Mesendoderm (in vitro differentiated cells): ENCODE measurements at regions not wholly inside any gene's neighbourhood (a gene's known extent, or its start where the extent isn't known, plus 50 kb on each side); places are given as distances from the start of the nearest gene placed in this dataset.
A peak's percentile ranks its signal among the peaks of the same experiment; 100 is the strongest.

Source experiments
- DNase-seq: peaks from one replicate; pipeline ENCODE4 v3.0.0; 2013
- H2AK5ac ChIP-seq: 2 replicates; pipeline ENCODE4 v1.6.1; 2013; ENCODE audit warnings: low read length, inconsistent platforms
- H2BK120ac ChIP-seq: 2 replicates; pipeline ENCODE4 v1.6.1; 2013; ENCODE audit warnings: low read depth, mild to moderate bottlenecking, low read length, moderate library complexity, mixed read lengths
- H2BK15ac ChIP-seq: replicated peaks from 2 replicates; pipeline ENCODE4 v1.6.1; 2013; ENCODE audit warnings: low read depth, mild to moderate bottlenecking, moderate library complexity
- H2BK5ac ChIP-seq: 2 replicates; pipeline ENCODE4 v1.6.1; 2013; ENCODE audit warnings: low read length, inconsistent platforms
- H3K18ac ChIP-seq: 2 replicates; pipeline ENCODE4 v1.6.1; 2013; ENCODE audit warnings: mild to moderate bottlenecking, low read length, mixed read lengths
- H3K23ac ChIP-seq: one replicate; pipeline ENCODE4 v1.6.1; 2013; ENCODE audit warnings: low read length
- H3K27ac ChIP-seq: 2 replicates; pipeline ENCODE4 v1.5.1; 2013; ENCODE audit warnings: low read depth, mild to moderate bottlenecking, inconsistent platforms, low read length, moderate library complexity
- H3K27me3 ChIP-seq: 2 replicates; pipeline ENCODE4 v1.6.1; 2013; ENCODE audit warnings: low read length, control low read depth, mild to moderate bottlenecking, inconsistent platforms; ENCODE audit not compliant: insufficient read depth, poor library complexity
- H3K36me3 ChIP-seq: 2 replicates; pipeline ENCODE4 v1.6.1; 2013; ENCODE audit warnings: low read length, inconsistent platforms; ENCODE audit not compliant: control insufficient read depth, insufficient read depth
- H3K4ac ChIP-seq: one replicate; pipeline ENCODE4 v1.6.1; 2013; ENCODE audit warnings: low read depth, mild to moderate bottlenecking, low read length, moderate library complexity
- H3K4me1 ChIP-seq: 2 replicates; pipeline ENCODE4 v1.6.1; 2013; ENCODE audit warnings: low read depth, low read length, inconsistent platforms; ENCODE audit not compliant: control insufficient read depth
- H3K4me2 ChIP-seq: 2 replicates; pipeline ENCODE4 v1.6.1; 2013; ENCODE audit warnings: low read length
- H3K4me3 ChIP-seq: 2 replicates; pipeline ENCODE4 v1.5.1; 2013; ENCODE audit warnings: mild to moderate bottlenecking, low read length
- H3K56ac ChIP-seq: one replicate; pipeline ENCODE4 v1.6.1; 2013; ENCODE audit warnings: low read length
- H3K79me1 ChIP-seq: 2 replicates; pipeline ENCODE4 v1.6.1; 2013; ENCODE audit warnings: low read length, inconsistent platforms
- H3K79me2 ChIP-seq: 2 replicates; pipeline ENCODE4 v1.6.1; 2013; ENCODE audit warnings: mild to moderate bottlenecking, low read length; ENCODE audit not compliant: control insufficient read depth, insufficient read depth
- H3K9ac ChIP-seq: 2 replicates; pipeline ENCODE4 v1.6.1; 2013; ENCODE audit warnings: low read length, inconsistent platforms
- H4K5ac ChIP-seq: one replicate; pipeline ENCODE4 v1.6.1; 2013; ENCODE audit warnings: low read length
- H4K8ac ChIP-seq: one replicate; pipeline ENCODE4 v1.6.1; 2013; ENCODE audit warnings: low read depth, mild to moderate bottlenecking, control low read depth, low read length, moderate library complexity
- WGBS: extraction: QIAGEN DNeasy Blood & Tissue Kit; methylation state at CpG from one replicate; pipeline ENCODE4 v1.1.7; 2013; ENCODE audit warnings: low lambda C conversion rate, missing lambda C conversion rate; ENCODE audit not compliant: insufficient coverage; ENCODE audit errors: extremely low coverage; 5-methylcytosine and 5-hydroxymethylcytosine counted together

GRCh38 chr17:5789528-5789927, 205.2 kb upstream of the NLRP1 start:
- H3K23ac ChIP-seq: no peak overlapping the region
- H2BK120ac ChIP-seq: no peak overlapping the region
- H3K56ac ChIP-seq: no peak overlapping the region
- H3K9ac ChIP-seq: no peak overlapping the region
- H3K27ac ChIP-seq: no peak overlapping the region
- H2BK5ac ChIP-seq: no peak overlapping the region
- H3K4me1 ChIP-seq: no peaks in the 10 kb centered on the region
- no peak overlapping the region for H3K4ac ChIP-seq
- H4K8ac ChIP-seq: no peak overlapping the region
- no CpG with 5 or more reads among the region's 15 CpGs for WGBS
- no peak overlapping the region for H3K4me2 ChIP-seq
- no peaks in the 10 kb centered on the region for H3K79me2 ChIP-seq
- no peak overlapping the region for H2AK5ac ChIP-seq
- H2BK15ac ChIP-seq: no peak overlapping the region
- no peak overlapping the region for H3K4me3 ChIP-seq
- H3K36me3 ChIP-seq: no peaks in the 10 kb centered on the region
- H4K5ac ChIP-seq: no peak overlapping the region
- no peaks in the 10 kb centered on the region for H3K79me1 ChIP-seq
- no peak for DNase-seq
- H3K18ac ChIP-seq: no peak overlapping the region
- H3K27me3 ChIP-seq: no peaks in the 10 kb centered on the region

GRCh38 chr17:5793157-5793556, 208.8 kb upstream of the NLRP1 start:
- Histone ChIP-seq H2BK15ac (no peak overlapping the region), H4K5ac (no peak overlapping the region), H3K27ac (no peak overlapping the region), H3K23ac (no peak overlapping the region), H3K4ac (no peak overlapping the region), H3K4me3 (no peak overlapping the region), H3K18ac (no peak overlapping the region), H3K79me1 (no peaks in the 10 kb centered on the region), H3K9ac (no peak overlapping the region), H3K36me3 (no peaks in the 10 kb centered on the region), H3K4me2 (no peak overlapping the region), H2BK120ac (no peak overlapping the region), H2AK5ac (no peak overlapping the region), H2BK5ac (no peak overlapping the region), H3K79me2 (no peaks in the 10 kb centered on the region), H3K56ac (no peak overlapping the region), H3K27me3 (no peaks in the 10 kb centered on the region), H4K8ac (no peak overlapping the region), H3K4me1 (peaks cover 5% of the 10 kb centered on the region)
- no peak for DNase-seq
- WGBS: no CpG with 5 or more reads among the region's 4 CpGs

- DNase-seq: peak; percentile 81
- Histone ChIP-seq H3K27me3 (no peaks in the 10 kb centered on the region), H3K4ac (no peak overlapping the region)
These were observed 209.6 kb upstream of the NLRP1 start for GRCh38 chr17:5793899-5794298.

GRCh38 chr17:5794385-5794784, 210.1 kb upstream of the NLRP1 start:
- no peak overlapping the region for H2BK15ac ChIP-seq
- no peak overlapping the region for H3K56ac ChIP-seq
- H3K27ac ChIP-seq: no peak overlapping the region
- H4K8ac ChIP-seq: no peak overlapping the region
- no peak overlapping the region for H4K5ac ChIP-seq
- WGBS: no CpG with 5 or more reads among the region's 7 CpGs
- no peaks in the 10 kb centered on the region for H3K27me3 ChIP-seq
- no peak overlapping the region for H2BK120ac ChIP-seq
- H2BK5ac ChIP-seq: no peak overlapping the region
- no peak overlapping the region for H3K18ac ChIP-seq
- no peak overlapping the region for H3K4ac ChIP-seq
- no peak for DNase-seq
- no peaks in the 10 kb centered on the region for H3K36me3 ChIP-seq
- no peaks in the 10 kb centered on the region for H3K79me1 ChIP-seq
- no peak overlapping the region for H3K4me3 ChIP-seq
- no peak overlapping the region for H3K9ac ChIP-seq
- no peak overlapping the region for H3K23ac ChIP-seq
- no peak overlapping the region for H2AK5ac ChIP-seq
- peaks cover 5% of the 10 kb centered on the region for H3K4me1 ChIP-seq
- no peak overlapping the region for H3K4me2 ChIP-seq
- no peaks in the 10 kb centered on the region for H3K79me2 ChIP-seq

More at GRCh38 chr17:5793899-5794298, 209.6 kb upstream of the NLRP1 start:
- no peak overlapping the region for H4K5ac ChIP-seq
- H4K8ac ChIP-seq: no peak overlapping the region
- H3K27ac ChIP-seq: no peak overlapping the region
- no peak overlapping the region for H3K9ac ChIP-seq
- no peak overlapping the region for H3K18ac ChIP-seq
- no peak overlapping the region for H2BK15ac ChIP-seq
- no peak overlapping the region for H2AK5ac ChIP-seq
- H3K4me3 ChIP-seq: no peak overlapping the region
- no peaks in the 10 kb centered on the region for H3K79me2 ChIP-seq
- H3K36me3 ChIP-seq: no peaks in the 10 kb centered on the region
- H3K4me2 ChIP-seq: no peak overlapping the region
- H3K4me1 ChIP-seq: peaks cover 5% of the 10 kb centered on the region
- no peak overlapping the region for H2BK120ac ChIP-seq
- no peaks in the 10 kb centered on the region for H3K79me1 ChIP-seq
- no CpG with 5 or more reads among the region's 2 CpGs for WGBS
- no peak overlapping the region for H3K56ac ChIP-seq
- H2BK5ac ChIP-seq: no peak overlapping the region
- H3K23ac ChIP-seq: no peak overlapping the region

- no peak overlapping the region for H4K5ac ChIP-seq
- H4K8ac ChIP-seq: no peak overlapping the region
- no peaks in the 10 kb centered on the region for H3K79me2 ChIP-seq
- no peak overlapping the region for H3K23ac ChIP-seq
- no peak overlapping the region for H3K56ac ChIP-seq
- no peak overlapping the region for H3K4me2 ChIP-seq
- no peaks in the 10 kb centered on the region for H3K36me3 ChIP-seq
- H3K4me3 ChIP-seq: no peak overlapping the region
- no peak overlapping the region for H3K18ac ChIP-seq
- H3K4me1 ChIP-seq: peaks cover 5% of the 10 kb centered on the region
- H3K27me3 ChIP-seq: no peaks in the 10 kb centered on the region
- H3K79me1 ChIP-seq: no peaks in the 10 kb centered on the region
- WGBS: no CpG with 5 or more reads among the region's 6 CpGs
- no peak overlapping the region for H2BK120ac ChIP-seq
- no peak overlapping the region for H3K27ac ChIP-seq
- H2BK5ac ChIP-seq: no peak overlapping the region
- no peak overlapping the region for H3K9ac ChIP-seq
- no peak overlapping the region for H3K4ac ChIP-seq
- no peak overlapping the region for H2BK15ac ChIP-seq
- DNase-seq: no peak
- no peak overlapping the region for H2AK5ac ChIP-seq
These were observed 210.7 kb upstream of the NLRP1 start for GRCh38 chr17:5794881-5795506.

- H3K79me2 ChIP-seq: no peaks in the 10 kb centered on the region
- no CpG with 5 or more reads among the region's 12 CpGs for WGBS
- no peak overlapping the region for H3K9ac ChIP-seq
- no peak overlapping the region for H2BK120ac ChIP-seq
- DNase-seq: no peak
- H3K4ac ChIP-seq: no peak overlapping the region
- H2BK15ac ChIP-seq: no peak overlapping the region
- H3K36me3 ChIP-seq: no peaks in the 10 kb centered on the region
- no peak overlapping the region for H3K4me3 ChIP-seq
- no peak overlapping the region for H2AK5ac ChIP-seq
- H3K18ac ChIP-seq: no peak overlapping the region
- H3K4me2 ChIP-seq: peak overlapping the region; percentile 8
- H3K27ac ChIP-seq: no peak overlapping the region
- H4K5ac ChIP-seq: no peak overlapping the region
- no peaks in the 10 kb centered on the region for H3K27me3 ChIP-seq
- no peaks in the 10 kb centered on the region for H3K79me1 ChIP-seq
- H3K4me1 ChIP-seq: peaks cover 5% of the 10 kb centered on the region
- no peak overlapping the region for H3K56ac ChIP-seq
- H3K23ac ChIP-seq: no peak overlapping the region
- H4K8ac ChIP-seq: no peak overlapping the region
- H2BK5ac ChIP-seq: no peak overlapping the region
These were observed 213.2 kb upstream of the NLRP1 start for GRCh38 chr17:5797447-5798050.
